Upper lobe of left lung (tissue), 6 donors: ENCODE measurements at regions not wholly inside any gene's neighbourhood (a gene's known extent, or its start where the extent isn't known, plus 50 kb on each side); places are given as distances from the start of the nearest gene placed in this dataset.

ENCODE experiments used
- ATAC-seq, 2 donors: fragments of 200-7000 bp; cut with Tn5 transposase; one replicate each; pipeline ENCODE4 v1.9.1; 2022; ENCODE audit warnings: mild to moderate bottlenecking in 2 of 2, moderate library complexity in 2 of 2; ENCODE audit not compliant: low FRiP score in 2 of 2
- DNase-seq, 2 donors: peaks; one replicate each; pipeline ENCODE4 v3.0.0-alpha.2; 2019 to 2020
- H3K27ac ChIP-seq, 4 donors: fragments of 200-600 bp; sonication (generic); one replicate each; pipeline ENCODE4 v1.5.1; 2016 to 2019
- H3K27me3 ChIP-seq, 4 donors: fragments of 200-600 bp; sonication (generic); one replicate each; pipeline ENCODE4 v1.5.1; 2017 to 2019
- H3K36me3 ChIP-seq, 4 donors: fragments of 200-600 bp; sonication (generic); one replicate each; pipeline ENCODE4 v1.5.1; 2016 to 2019
- H3K4me1 ChIP-seq, 4 donors: fragments of 200-600 bp; sonication (generic); one replicate each; pipeline ENCODE4 v1.5.1; 2018 to 2019
- H3K4me3 ChIP-seq, 4 donors: fragments of 200-600 bp; sonication (generic); one replicate each; pipeline ENCODE4 v1.5.1; 2017 to 2019; ENCODE audit warnings: mild to moderate bottlenecking in 2 of 4, moderate library complexity in 1 of 4
- H3K9me3 ChIP-seq, 4 donors: fragments of 200-600 bp; sonication (generic); one replicate each; pipeline ENCODE4 v1.5.1; 2018 to 2019
- CTCF ChIP-seq, 6 experiments: fragments of 450-650 bp in 4 of 6; fragments of 200-600 bp in 2 of 6; sonication (generic) in 2 of 6; IDR thresholded peaks; one replicate each; pipeline ENCODE4 v1.5.1; 2016 to 2019; ENCODE audit warnings: antibody characterized with exemption in 6 of 6
- EP300 ChIP-seq, 4 donors: sonication (generic); formaldehyde crosslinking; IDR thresholded peaks; one replicate each; pipeline ENCODE4 v1.5.1; 2017; ENCODE audit warnings: antibody characterized with exemption in 4 of 4, control low read depth in 2 of 4
- POLR2A ChIP-seq, 4 donors: fragments of 450-650 bp; IDR thresholded peaks; one replicate each; pipeline ENCODE4 v1.5.1; 2016 to 2017; ENCODE audit warnings: antibody characterized with exemption in 4 of 4, mild to moderate bottlenecking in 2 of 4
- POLR2AphosphoS5 ChIP-seq, 2 donors: sonication (generic); formaldehyde crosslinking; IDR thresholded peaks; one replicate each; pipeline ENCODE4 v1.5.1; 2017; ENCODE audit warnings: antibody characterized with exemption in 2 of 2
- WGBS, 2 donors: methylation state at CpG; one replicate each; pipeline ENCODE4 v1.1.5; 2017 to 2018; 5-methylcytosine and 5-hydroxymethylcytosine counted together
- donor health status: DM: no; HTN: no; CAD: no; lungs with moderate emphysema.
- donor health status: DM: no; HTN: yes; CAD: no; lungs with severe emphysema.

- Histone ChIP-seq H3K9me3 (no peaks in the 10 kb centered on the region), H3K4me3 (no peak overlapping the region), H3K36me3 (no peaks in the 10 kb centered on the region), H3K4me1 (no peaks in the 10 kb centered on the region), H3K27me3 (no peaks in the 10 kb centered on the region), H3K27ac (no peak overlapping the region)
- 81 to 94% methylated on average over 12 to 22 of the region's 22 CpGs for WGBS, 2 donors
- no peak for ATAC-seq
- no peak for DNase-seq
- no peak for TF ChIP-seq POLR2AphosphoS5 (IDR thresholded peaks at IDR 0.05)
- no peak for TF ChIP-seq POLR2A (IDR thresholded peaks at IDR 0.05)
- no peak for TF ChIP-seq CTCF (IDR thresholded peaks at IDR 0.05)
- no peak for TF ChIP-seq EP300 (IDR thresholded peaks at IDR 0.05)
Measured at GRCh38 chr1:22267413-22268175, 124.7 kb upstream of the WNT4 start.

- DNase-seq (no peak), ATAC-seq (no peak)
- no peaks in the 10 kb centered on the region for H3K4me1 ChIP-seq
- no peaks in the 10 kb centered on the region for H3K9me3 ChIP-seq
- whole genome bisulfite sequencing, 2 donors: 78 to 84% methylated on average over 9 to 10 of the region's 11 CpGs
- no peak overlapping the region for H3K4me3 ChIP-seq
- no peaks in the 10 kb centered on the region for H3K36me3 ChIP-seq
- no peaks in the 10 kb centered on the region for H3K27me3 ChIP-seq
- H3K27ac ChIP-seq: no peak overlapping the region
- no peak for TF ChIP-seq POLR2AphosphoS5 (IDR thresholded peaks at IDR 0.05)
- no peak for TF ChIP-seq POLR2A (IDR thresholded peaks at IDR 0.05)
- no peak for TF ChIP-seq CTCF (IDR thresholded peaks at IDR 0.05)
- no peak for TF ChIP-seq EP300 (IDR thresholded peaks at IDR 0.05)
Measured at GRCh38 chr1:22268327-22268726, 125.4 kb upstream of the WNT4 start.

- Histone ChIP-seq H3K4me1 (no peaks in the 10 kb centered on the region), H3K36me3 (no peaks in the 10 kb centered on the region), H3K4me3 (no peak overlapping the region), H3K27me3 (no peaks in the 10 kb centered on the region), H3K27ac (no peak overlapping the region), H3K9me3 (no peaks in the 10 kb centered on the region)
- ATAC-seq: no peak
- DNase-seq: no peak
- 81 to 84% methylated on average over 8 of the region's 8 CpGs for WGBS, 2 donors
- no peak for TF ChIP-seq CTCF (IDR thresholded peaks at IDR 0.05)
- TF ChIP-seq EP300 (IDR thresholded peaks at IDR 0.05): no peak
- no peak for TF ChIP-seq POLR2AphosphoS5 (IDR thresholded peaks at IDR 0.05)
- no peak for TF ChIP-seq POLR2A (IDR thresholded peaks at IDR 0.05)
Measured at GRCh38 chr1:22271847-22272801, 129.2 kb upstream of the WNT4 start.

GRCh38 chr1:22273686-22274681, 131.1 kb upstream of the WNT4 start:
- DNase-seq (no peak), ATAC-seq (no peak)
- no peaks in the 10 kb centered on the region for H3K36me3 ChIP-seq
- no peak overlapping the region for H3K27ac ChIP-seq
- 73 to 82% methylated on average over 7 to 8 of the region's 8 CpGs for WGBS, 2 donors
- H3K4me3 ChIP-seq: no peak overlapping the region
- no peaks in the 10 kb centered on the region for H3K9me3 ChIP-seq
- no peak for TF ChIP-seq POLR2AphosphoS5 (IDR thresholded peaks at IDR 0.05)
- TF ChIP-seq EP300 (IDR thresholded peaks at IDR 0.05): no peak
- no peak for TF ChIP-seq POLR2A (IDR thresholded peaks at IDR 0.05)
- no peak for TF ChIP-seq CTCF (IDR thresholded peaks at IDR 0.05)
- H3K27me3 ChIP-seq: no peaks in the 10 kb centered on the region
- no peaks in the 10 kb centered on the region for H3K4me1 ChIP-seq
